Muscle of arm (tissue), 1 donor: ENCODE measurements at regions not wholly inside any gene's neighbourhood (a gene's known extent, or its start where the extent isn't known, plus 50 kb on each side); places are given as distances from the start of the nearest gene placed in this dataset.

Source experiments
- DNase-seq: peaks from one replicate; pipeline ENCODE4 v3.0.0-alpha.2; 2013

- DNase-seq = peak; percentile 51
Measured at GRCh38 chr16:86865851-86866662, 287.7 kb downstream of the FOXL1 start.

GRCh38 chr16:86866986-86867722 is 288.8 kb downstream of the FOXL1 start:
- no peak for DNase-seq

- DNase-seq = no peak
Measured at GRCh38 chr16:86868070-86868469, 289.7 kb downstream of the FOXL1 start.

- DNase-seq = no peak
Measured at GRCh38 chr16:86868786-86869185, 290.4 kb downstream of the FOXL1 start.

- DNase-seq = no peak
Measured at GRCh38 chr16:86869288-86870022, 291.1 kb downstream of the FOXL1 start.

- DNase-seq = no peak
Measured at GRCh38 chr16:86870380-86870779, 292.0 kb downstream of the FOXL1 start.

- no peak for DNase-seq
Measured at GRCh38 chr16:86872131-86872530, 293.8 kb downstream of the FOXL1 start.

GRCh38 chr16:86872833-86873232 is 294.5 kb downstream of the FOXL1 start:
- no peak for DNase-seq

- no peak for DNase-seq
Measured at GRCh38 chr16:86874141-86874540, 295.8 kb downstream of the FOXL1 start.

GRCh38 chr16:86876499-86876898 is 298.1 kb downstream of the FOXL1 start:
- no peak for DNase-seq

- no peak for DNase-seq
Measured at GRCh38 chr16:86877108-86877507, 298.8 kb downstream of the FOXL1 start.

- no peak for DNase-seq
Measured at GRCh38 chr16:86877835-86878234, 299.5 kb downstream of the FOXL1 start.

GRCh38 chr16:86878236-86879080 is 300.1 kb downstream of the FOXL1 start:
- DNase-seq = no peak

- no peak for DNase-seq
Measured at GRCh38 chr16:86879268-86879667, 300.9 kb downstream of the FOXL1 start.

GRCh38 chr16:86880316-86881117 is 302.2 kb downstream of the FOXL1 start:
- DNase-seq = no peak

- no peak for DNase-seq
Measured at GRCh38 chr16:86881118-86881510, 302.8 kb downstream of the FOXL1 start.

- peak; percentile 36 for DNase-seq
Measured at GRCh38 chr16:86881861-86882273, 303.5 kb downstream of the FOXL1 start.

GRCh38 chr16:86882586-86883280 is 304.4 kb downstream of the FOXL1 start:
- DNase-seq = peak; percentile 37

GRCh38 chr16:86883583-86884389 is 305.4 kb downstream of the FOXL1 start:
- DNase-seq = no peak
